ENCODE measurements at regions not wholly inside any gene's neighbourhood (a gene's known extent, or its start where the extent isn't known, plus 50 kb on each side); places are given as distances from the start of the nearest gene placed in this dataset.

- FAIRE-seq, result no peak
These were observed 2365.9 kb downstream of the MAT2B start for GRCh38 chr5:165871291-165871690.

GRCh38 chr5:165874851-165875250 is 2369.4 kb downstream of the MAT2B start:
- FAIRE-seq (no peak), DNase-seq (ENCODE audit: low spot score in 2 of 2) (no peak)

More at GRCh38 chr5:165871291-165871690, 2365.9 kb downstream of the MAT2B start:
- no peak for DNase-seq (ENCODE audit: low spot score in 2 of 2)

GRCh38 chr5:165876538-165876937 is 2371.1 kb downstream of the MAT2B start:
- no peak for DNase-seq (ENCODE audit: low spot score in 2 of 2)
- no peak for FAIRE-seq

- no peak for DNase-seq (ENCODE audit: low spot score in 2 of 2)
- no peak for FAIRE-seq
These were observed 2372.1 kb downstream of the MAT2B start for GRCh38 chr5:165877475-165877874.

- DNase-seq (ENCODE audit: low spot score in 2 of 2), result no peak
- no peak for FAIRE-seq
These were observed 2375.8 kb downstream of the MAT2B start for GRCh38 chr5:165881259-165881658.

- FAIRE-seq (no peak), DNase-seq (ENCODE audit: low spot score in 2 of 2) (no peak)
These were observed 2376.7 kb downstream of the MAT2B start for GRCh38 chr5:165882099-165882498.

- FAIRE-seq (no peak), DNase-seq (ENCODE audit: low spot score in 2 of 2) (no peak)
These were observed 2380.4 kb downstream of the MAT2B start for GRCh38 chr5:165885623-165886350.

- DNase-seq (ENCODE audit: low spot score in 2 of 2), result no peak
- FAIRE-seq, result no peak
These were observed 2381.7 kb downstream of the MAT2B start for GRCh38 chr5:165887147-165887546.

- no peak for DNase-seq (ENCODE audit: low spot score in 2 of 2)
- no peak for FAIRE-seq
These were observed 2387.0 kb downstream of the MAT2B start for GRCh38 chr5:165892383-165892782.

GRCh38 chr5:165894916-165895315 is 2389.5 kb downstream of the MAT2B start:
- no peak for DNase-seq (ENCODE audit: low spot score in 2 of 2)
- FAIRE-seq, result no peak

GRCh38 chr5:165903835-165904234 is 2387.6 kb upstream of the WWC1 start:
- no peak for FAIRE-seq
- no peak for DNase-seq (ENCODE audit: low spot score in 2 of 2)

GRCh38 chr5:165906871-165907270 is 2384.6 kb upstream of the WWC1 start:
- DNase-seq (ENCODE audit: low spot score in 2 of 2) (no peak), FAIRE-seq (no peak)

GRCh38 chr5:165913059-165913458 is 2378.4 kb upstream of the WWC1 start:
- no peak for FAIRE-seq
- DNase-seq (ENCODE audit: low spot score in 2 of 2), result no peak

GRCh38 chr5:165914456-165914855 is 2377.0 kb upstream of the WWC1 start:
- FAIRE-seq (no peak), DNase-seq (ENCODE audit: low spot score in 2 of 2) (no peak)

GRCh38 chr5:165919196-165919595 is 2372.2 kb upstream of the WWC1 start:
- FAIRE-seq, result no peak

GRCh38 chr5:165920655-165921054 is 2370.8 kb upstream of the WWC1 start:
- FAIRE-seq, result no peak
- no peak for DNase-seq (ENCODE audit: low spot score in 2 of 2)

More at GRCh38 chr5:165919196-165919595, 2372.2 kb upstream of the WWC1 start:
- no peak for DNase-seq (ENCODE audit: low spot score in 2 of 2)

- no peak for DNase-seq (ENCODE audit: low spot score in 2 of 2)
- no peak for FAIRE-seq
These were observed 2362.5 kb upstream of the WWC1 start for GRCh38 chr5:165928971-165929370.

GRCh38 chr5:165940541-165940940 is 2350.9 kb upstream of the WWC1 start:
- FAIRE-seq (no peak), DNase-seq (ENCODE audit: low spot score in 2 of 2) (no peak)

- FAIRE-seq (no peak), DNase-seq (ENCODE audit: low spot score in 2 of 2) (no peak)
These were observed 2334.6 kb upstream of the WWC1 start for GRCh38 chr5:165956854-165957253.

- DNase-seq (ENCODE audit: low spot score in 2 of 2) (no peak), FAIRE-seq (no peak)
These were observed 2309.8 kb upstream of the WWC1 start for GRCh38 chr5:165981671-165982070.

- no peak for DNase-seq (ENCODE audit: low spot score in 2 of 2)
- no peak for FAIRE-seq
These were observed 2295.1 kb upstream of the WWC1 start for GRCh38 chr5:165996201-165996875.

- FAIRE-seq, result no peak
- DNase-seq (ENCODE audit: low spot score in 2 of 2), result no peak
These were observed 2291.6 kb upstream of the WWC1 start for GRCh38 chr5:165999693-166000320.

All from frontal cortex (tissue), 3 donors.